ENCODE measurements at regions not wholly inside any gene's neighbourhood (a gene's known extent, or its start where the extent isn't known, plus 50 kb on each side); places are given as distances from the start of the nearest gene placed in this dataset.
"Not testable (repeated sequence)": the region's sequence is repeated elsewhere in the genome, so short reads cannot be mapped to it uniquely, and the experiment has no call there.

GRCh38 chr3:3443482-3443881, 264.0 kb upstream of the CRBN start:
- ATAC-seq (ENCODE audit: insufficient read depth, low read depth) = no peak
- Histone ChIP-seq H3K4me2 (ENCODE audit: insufficient read depth, low read length) (no peak overlapping the region), H3K4me1 (ENCODE audit: insufficient read depth, low read length) (no peaks in the 10 kb centered on the region), H2AFZ (ENCODE audit: low read depth, low read length) (no peak overlapping the region), H3K79me2 (ENCODE audit: insufficient read depth, low read length) (no peaks in the 10 kb centered on the region), H3K9ac (ENCODE audit: low read depth, low read length) (no peak overlapping the region), H3K27ac (ENCODE audit: low read length) (no peak overlapping the region), H3K36me3 (ENCODE audit: insufficient read depth, low read length) (no peaks in the 10 kb centered on the region), H4K20me1 (ENCODE audit: insufficient read depth, low read length) (no peaks in the 10 kb centered on the region), H3K27me3 (ENCODE audit: insufficient read depth, low read length, poor library complexity) (no peaks in the 10 kb centered on the region), H3K4me3 (ENCODE audit: low read depth in 1 of 2, low read length in 2 of 2) (no peak overlapping the region), H3K9me3 (ENCODE audit: insufficient read depth, low read length, severe bottlenecking) (no peaks in the 10 kb centered on the region)
- TF ChIP-seq CTCF (IDR thresholded peaks at IDR 0.05; ENCODE audit: borderline replicate concordance, extremely low read depth, low read length, poor library complexity, severe bottlenecking) = no peak
- TF ChIP-seq EZH2 (IDR thresholded peaks at IDR 0.05; ENCODE audit: borderline replicate concordance, low read depth, low read length, severe bottlenecking) = no peak
- no peak for DNase-seq

GRCh38 chr3:3433711-3434110, 254.2 kb upstream of the CRBN start:
- Histone ChIP-seq H3K9ac (ENCODE audit: low read depth, low read length) (no peak overlapping the region), H3K27me3 (ENCODE audit: insufficient read depth, low read length, poor library complexity) (no peaks in the 10 kb centered on the region), H3K79me2 (ENCODE audit: insufficient read depth, low read length) (no peaks in the 10 kb centered on the region), H3K4me3 (ENCODE audit: low read depth in 1 of 2, low read length in 2 of 2) (no peak overlapping the region), H3K4me2 (ENCODE audit: insufficient read depth, low read length) (no peak overlapping the region), H3K9me3 (ENCODE audit: insufficient read depth, low read length, severe bottlenecking) (no peaks in the 10 kb centered on the region), H3K27ac (ENCODE audit: low read length) (no peak overlapping the region), H4K20me1 (ENCODE audit: insufficient read depth, low read length) (no peaks in the 10 kb centered on the region), H2AFZ (ENCODE audit: low read depth, low read length) (no peak overlapping the region), H3K4me1 (ENCODE audit: insufficient read depth, low read length) (no peaks in the 10 kb centered on the region), H3K36me3 (ENCODE audit: insufficient read depth, low read length) (no peaks in the 10 kb centered on the region)
- ATAC-seq (ENCODE audit: insufficient read depth, low read depth) (no peak), DNase-seq (no peak)
- TF ChIP-seq CTCF (IDR thresholded peaks at IDR 0.05; ENCODE audit: borderline replicate concordance, extremely low read depth, low read length, poor library complexity, severe bottlenecking) = no peak
- no peak for TF ChIP-seq EZH2 (IDR thresholded peaks at IDR 0.05; ENCODE audit: borderline replicate concordance, low read depth, low read length, severe bottlenecking)

- no peaks in the 10 kb centered on the region for H3K4me1 ChIP-seq (ENCODE audit: insufficient read depth, low read length)
- DNase-seq (no peak), ATAC-seq (ENCODE audit: insufficient read depth, low read depth) (no peak)
- H3K27me3 ChIP-seq (ENCODE audit: insufficient read depth, low read length, poor library complexity) = no peaks in the 10 kb centered on the region
- TF ChIP-seq EZH2 (IDR thresholded peaks at IDR 0.05; ENCODE audit: borderline replicate concordance, low read depth, low read length, severe bottlenecking) (no peak), CTCF (IDR thresholded peaks at IDR 0.05; ENCODE audit: borderline replicate concordance, extremely low read depth, low read length, poor library complexity, severe bottlenecking) (no peak)
- H3K4me2 ChIP-seq (ENCODE audit: insufficient read depth, low read length) = no peak overlapping the region
- H4K20me1 ChIP-seq (ENCODE audit: insufficient read depth, low read length) = no peaks in the 10 kb centered on the region
- H3K79me2 ChIP-seq (ENCODE audit: insufficient read depth, low read length) = no peaks in the 10 kb centered on the region
- H2AFZ ChIP-seq (ENCODE audit: low read depth, low read length) = no peak overlapping the region
- no peaks in the 10 kb centered on the region for H3K9me3 ChIP-seq (ENCODE audit: insufficient read depth, low read length, severe bottlenecking)
- no peak overlapping the region for H3K9ac ChIP-seq (ENCODE audit: low read depth, low read length)
- no peak overlapping the region for H3K27ac ChIP-seq (ENCODE audit: low read length)
- H3K4me3 ChIP-seq (ENCODE audit: low read depth in 1 of 2, low read length in 2 of 2) = no peak overlapping the region
- no peaks in the 10 kb centered on the region for H3K36me3 ChIP-seq (ENCODE audit: insufficient read depth, low read length)
Measured at GRCh38 chr3:3429841-3430240, 250.3 kb upstream of the CRBN start.

GRCh38 chr3:3407707-3408106, 228.2 kb upstream of the CRBN start:
- not testable (repeated sequence) for H3K4me1 ChIP-seq (ENCODE audit: insufficient read depth, low read length); DNase-seq; H3K9ac ChIP-seq (ENCODE audit: low read depth, low read length); H3K36me3 ChIP-seq (ENCODE audit: insufficient read depth, low read length); H3K4me2 ChIP-seq (ENCODE audit: insufficient read depth, low read length); H3K27ac ChIP-seq (ENCODE audit: low read length); ATAC-seq (ENCODE audit: insufficient read depth, low read depth); H3K9me3 ChIP-seq (ENCODE audit: insufficient read depth, low read length, severe bottlenecking); H2AFZ ChIP-seq (ENCODE audit: low read depth, low read length); H4K20me1 ChIP-seq (ENCODE audit: insufficient read depth, low read length); H3K79me2 ChIP-seq (ENCODE audit: insufficient read depth, low read length); H3K4me3 ChIP-seq (ENCODE audit: low read depth in 1 of 2, low read length in 2 of 2); H3K27me3 ChIP-seq (ENCODE audit: insufficient read depth, low read length, poor library complexity)
